B cell (primary cell): ENCODE measurements at regions not wholly inside any gene's neighbourhood (a gene's known extent, or its start where the extent isn't known, plus 50 kb on each side); places are given as distances from the start of the nearest gene placed in this dataset.

Experiments
- ATAC-seq: fragments of 200-7000 bp; cut with Tn5 transposase; one replicate; pipeline ENCODE4 v1.10.0; 2021; ENCODE audit warnings: low read depth, mild to moderate bottlenecking, moderate number of reproducible peaks, moderate library complexity
- CTCF ChIA-PET: fragments of 350-600 bp; sonication (Branson Sonifier 250); formaldehyde crosslinking; loops from one replicate; lab custom pipeline; 2021; ENCODE audit warnings: antibody characterized with exemption, inconsistent platforms; lab: Charles Lee
- POLR2A ChIA-PET: fragments of 350-600 bp; sonication (Branson Sonifier 250); formaldehyde crosslinking; loops from one replicate; lab custom pipeline; 2021; ENCODE audit warnings: antibody characterized with exemption; lab: Charles Lee
- DNase-seq: peaks from one replicate; pipeline ENCODE4 v3.0.0; 2013
- H2AFZ ChIP-seq: 2 replicates; pipeline ENCODE4 v1.6.1; 2012; ENCODE audit warnings: mild to moderate bottlenecking, low read depth, low read length; ENCODE audit not compliant: insufficient read depth, poor library complexity, severe bottlenecking
- H3K27ac ChIP-seq, 2 donors: 1 replicate in 1 of 2; 2 replicates in 1 of 2; pipeline ENCODE4 v1.5.1; 2012 to 2013; ENCODE audit warnings: low read length in 2 of 2, mild to moderate bottlenecking in 2 of 2, moderate library complexity in 1 of 2
- H3K27me3 ChIP-seq, 4 experiments: fragments of 200-600 bp in 1 of 4; sonication (generic) in 1 of 4; replicated peaks in 1 of 4; 1 replicate in 2 of 4; 2 replicates in 2 of 4; pipeline versions ENCODE4 v1.6.1 to v1.7.0; 2013 to 2016; ENCODE audit warnings: low read length in 3 of 4, mild to moderate bottlenecking in 2 of 4, mixed read lengths in 1 of 4, moderate library complexity in 1 of 4; ENCODE audit not compliant: insufficient read depth in 4 of 4, control insufficient read depth in 3 of 4; ENCODE audit errors: control extremely low read depth in 1 of 4
- H3K36me3 ChIP-seq, 2 experiments: replicated peaks in 1 of 2; 1 replicate in 1 of 2; 2 replicates in 1 of 2; pipeline versions ENCODE4 v1.6.1 to v1.7.1; 2013; ENCODE audit warnings: low read length in 1 of 2; ENCODE audit not compliant: insufficient read depth in 2 of 2, control insufficient read depth in 1 of 2; ENCODE audit errors: control extremely low read depth in 1 of 2, extremely low read depth in 1 of 2
- H3K4me1 ChIP-seq, 2 donors: fragments of 200-600 bp in 1 of 2; sonication (generic) in 1 of 2; 1 replicate in 1 of 2; 2 replicates in 1 of 2; pipeline versions ENCODE4 v1.5.1 to v1.6.1; 2013 to 2017; ENCODE audit warnings: low read length in 2 of 2; ENCODE audit not compliant: control insufficient read depth in 2 of 2, insufficient read depth in 2 of 2
- H3K4me2 ChIP-seq: replicated peaks from 2 replicates; pipeline ENCODE3; 2012; ENCODE audit warnings: mild to moderate bottlenecking, low read depth, low read length; ENCODE audit not compliant: poor library complexity, severe bottlenecking
- H3K4me3 ChIP-seq, 5 experiments: fragments of 200-600 bp in 1 of 5; sonication (generic) in 1 of 5; 1 replicate in 3 of 5; 2 replicates in 2 of 5; pipeline versions ENCODE4 v1.5.1 to v1.7.0; 2011 to 2016; ENCODE audit warnings: low read length in 4 of 5, mild to moderate bottlenecking in 4 of 5, low read depth in 2 of 5, control low read depth in 1 of 5, moderate library complexity in 1 of 5; ENCODE audit not compliant: insufficient read depth in 1 of 5; ENCODE audit errors: control extremely low read depth in 1 of 5, extremely low read depth in 1 of 5
- H3K79me2 ChIP-seq: fragments of 200-600 bp; sonication (generic); one replicate; pipeline ENCODE4 v1.6.0; 2016; ENCODE audit warnings: low read length; ENCODE audit not compliant: control insufficient read depth, insufficient read depth
- H3K9ac ChIP-seq: fragments of 200-600 bp; sonication (generic); 2 replicates; pipeline ENCODE4 v1.6.1; 2017; ENCODE audit warnings: mild to moderate bottlenecking, low read length, moderate library complexity
- H3K9me3 ChIP-seq, 3 donors: one replicate each; pipeline versions ENCODE4 v1.6.1 to v1.7.1; 2013; ENCODE audit warnings: low read length in 2 of 3; ENCODE audit not compliant: control insufficient read depth in 2 of 3, insufficient read depth in 1 of 3; ENCODE audit errors: control extremely low read depth in 1 of 3
- H4K20me1 ChIP-seq: 2 replicates; pipeline ENCODE4 v1.6.0; 2012; ENCODE audit warnings: mild to moderate bottlenecking, low read length; ENCODE audit not compliant: insufficient read depth, control insufficient read depth, poor library complexity, severe bottlenecking
- H3K27ac Mint-ChIP-seq: one replicate; pipeline ENCODE4 v1.8.0; 2021; ENCODE audit warnings: mixed read lengths
- H3K27me3 Mint-ChIP-seq: one replicate; pipeline ENCODE4 v1.8.0; 2021; ENCODE audit warnings: mixed read lengths
- H3K4me1 Mint-ChIP-seq: one replicate; pipeline ENCODE4 v1.8.0; 2021; ENCODE audit warnings: mixed read lengths
- H3K4me3 Mint-ChIP-seq: one replicate; pipeline ENCODE4 v1.8.0; 2021; ENCODE audit warnings: mixed read lengths
- H3K9me3 Mint-ChIP-seq: one replicate; pipeline ENCODE4 v1.8.0; 2022; ENCODE audit warnings: mixed read lengths; ENCODE audit not compliant: insufficient read depth
- EZH2 ChIP-seq: IDR thresholded peaks from 2 replicates; pipeline ENCODE4 v1.6.1; 2012; ENCODE audit warnings: borderline replicate concordance, low read depth, mild to moderate bottlenecking, moderate library complexity, low read length; ENCODE audit not compliant: insufficient read depth, poor library complexity, severe bottlenecking
- WGBS: methylation state at CpG from one replicate; pipeline ENCODE4 v1.1.5; 2013; ENCODE audit warnings: missing lambda C conversion rate; ENCODE audit not compliant: insufficient coverage; 5-methylcytosine and 5-hydroxymethylcytosine counted together
- intact Hi-C: fragments of 100-400 bp; cut with micrococcal nuclease; formaldehyde crosslinking; loops from one replicate; pipeline ENCODE4 v1.10.0; 2022
- TF ChIP-seq, protein P1 (sequence below): fragments of 200-600 bp; IDR thresholded peaks from one replicate; pipeline ENCODE4 v1.8.0; 2022; ENCODE audit warnings: antibody characterized with exemption, mild to moderate bottlenecking

DNA sequence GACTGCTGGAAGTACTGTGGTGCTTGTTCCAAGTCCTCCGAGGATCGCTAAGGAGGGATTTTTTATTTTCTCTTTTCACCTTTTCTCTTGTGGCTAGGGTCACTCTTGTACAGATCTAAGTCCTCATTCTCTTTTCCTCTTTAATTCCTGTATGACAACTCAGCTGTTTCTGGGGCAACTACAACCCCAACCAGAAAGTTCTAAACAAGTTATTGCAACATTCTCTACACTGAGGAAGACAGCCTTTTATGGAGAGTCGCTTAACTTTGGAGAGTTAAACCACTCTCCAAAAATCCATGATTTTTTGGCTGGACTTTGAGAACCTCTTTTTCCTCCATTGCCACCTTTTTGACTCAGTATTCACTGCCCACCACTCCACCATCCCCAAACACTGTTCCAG is 74.0 kb upstream of the SESTD1 start:
- no peak overlapping the region for H3K4me2 ChIP-seq
- no peak overlapping the region for H3K27ac ChIP-seq
- intact Hi-C loops = no loop called here
- peaks cover 17% of the 10 kb centered on the region for H3K4me1 Mint-ChIP-seq
- ChIA-PET CTCF (interaction anchor here (1.5 kb wide), 1 partner anchor 10 kb away, joined by 3 read pairs; no protein-coding TSS in a partner anchor), POLR2A (no interaction called here)
- H3K9me3 ChIP-seq = no peaks in the 10 kb centered on the region
- no peaks in the 10 kb centered on the region for H3K27me3 ChIP-seq
- no peaks in the 10 kb centered on the region for H4K20me1 ChIP-seq
- H3K4me3 Mint-ChIP-seq = no peak overlapping the region
- H3K9ac ChIP-seq = no peak overlapping the region
- no peak for DNase-seq
- H3K79me2 ChIP-seq = no peaks in the 10 kb centered on the region
- peaks cover 2 to 12% of the 10 kb centered on the region in 2 donors for H3K4me1 ChIP-seq
- no peak overlapping the region for H2AFZ ChIP-seq
- no peaks in the 10 kb centered on the region for H3K27me3 Mint-ChIP-seq
- no peak overlapping the region for H3K27ac Mint-ChIP-seq
- no peak overlapping the region for H3K4me3 ChIP-seq
- H3K36me3 ChIP-seq = no peaks in the 10 kb centered on the region
- no peak for ATAC-seq
- TF ChIP-seq EZH2 = no peak
- TF ChIP-seq, protein P1, sequence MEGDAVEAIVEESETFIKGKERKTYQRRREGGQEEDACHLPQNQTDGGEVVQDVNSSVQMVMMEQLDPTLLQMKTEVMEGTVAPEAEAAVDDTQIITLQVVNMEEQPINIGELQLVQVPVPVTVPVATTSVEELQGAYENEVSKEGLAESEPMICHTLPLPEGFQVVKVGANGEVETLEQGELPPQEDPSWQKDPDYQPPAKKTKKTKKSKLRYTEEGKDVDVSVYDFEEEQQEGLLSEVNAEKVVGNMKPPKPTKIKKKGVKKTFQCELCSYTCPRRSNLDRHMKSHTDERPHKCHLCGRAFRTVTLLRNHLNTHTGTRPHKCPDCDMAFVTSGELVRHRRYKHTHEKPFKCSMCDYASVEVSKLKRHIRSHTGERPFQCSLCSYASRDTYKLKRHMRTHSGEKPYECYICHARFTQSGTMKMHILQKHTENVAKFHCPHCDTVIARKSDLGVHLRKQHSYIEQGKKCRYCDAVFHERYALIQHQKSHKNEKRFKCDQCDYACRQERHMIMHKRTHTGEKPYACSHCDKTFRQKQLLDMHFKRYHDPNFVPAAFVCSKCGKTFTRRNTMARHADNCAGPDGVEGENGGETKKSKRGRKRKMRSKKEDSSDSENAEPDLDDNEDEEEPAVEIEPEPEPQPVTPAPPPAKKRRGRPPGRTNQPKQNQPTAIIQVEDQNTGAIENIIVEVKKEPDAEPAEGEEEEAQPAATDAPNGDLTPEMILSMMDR = no peak
- H3K9me3 Mint-ChIP-seq = no peaks in the 10 kb centered on the region
- 100% methylated on average over 1 of the region's 3 CpGs for WGBS

DNA sequence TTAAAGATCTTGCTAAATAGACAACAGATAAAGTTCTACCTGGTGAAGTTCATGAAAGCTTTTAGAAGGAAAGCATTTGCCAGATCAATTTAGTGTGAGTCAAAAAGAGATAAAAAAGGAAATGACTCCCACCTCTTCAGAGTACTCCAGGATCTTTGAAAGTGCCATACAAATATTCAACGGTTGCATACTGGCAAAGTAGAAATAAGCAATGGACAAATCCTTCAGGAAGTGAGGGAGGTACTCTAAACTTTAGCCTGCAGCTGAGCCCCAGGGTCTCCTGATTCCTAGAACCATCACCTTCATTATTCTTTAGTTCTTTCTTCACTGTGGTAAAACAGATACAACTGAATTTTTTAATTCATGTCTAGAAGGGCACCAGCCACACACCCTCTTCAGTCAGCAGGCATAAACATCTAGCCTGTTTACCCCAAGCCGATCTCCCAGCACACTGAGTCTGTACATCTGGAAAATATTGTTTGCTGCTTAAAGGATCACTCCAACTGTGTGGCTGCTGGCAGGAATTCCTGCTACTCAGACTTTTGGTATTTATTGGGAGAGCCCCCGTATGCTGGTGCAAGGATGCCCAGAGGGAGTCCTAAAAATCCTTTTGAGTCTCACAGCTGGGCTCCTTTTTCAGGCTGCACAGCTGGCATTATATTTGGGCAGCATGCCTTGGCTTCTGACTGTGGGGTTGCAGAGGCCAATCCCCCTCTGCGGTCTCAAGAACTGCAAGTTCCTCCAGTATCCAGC is 72.3 kb upstream of the SESTD1 start:
- ATAC-seq = no peak
- no peaks in the 10 kb centered on the region for H3K27me3 ChIP-seq
- intact Hi-C loops = no loop called here
- no peaks in the 10 kb centered on the region for H3K36me3 ChIP-seq
- Mint-ChIP-seq H3K4me1 (peaks cover 15% of the 10 kb centered on the region), H3K27ac (no peak overlapping the region), H3K9me3 (no peaks in the 10 kb centered on the region), H3K27me3 (no peaks in the 10 kb centered on the region), H3K4me3 (no peak overlapping the region)
- no peak overlapping the region for H3K27ac ChIP-seq
- WGBS = 91% methylated on average over 2 of the region's 4 CpGs
- H3K4me3 ChIP-seq = no peak overlapping the region
- H2AFZ ChIP-seq = no peak overlapping the region
- DNase-seq = no peak
- CTCF ChIA-PET = interaction anchor here (0.9 to 1.5 kb wide), 5 partner anchors 8 to 118 kb away, joined by 3 to 5 read pairs (median 3); no protein-coding TSS in a partner anchor
- H3K4me2 ChIP-seq = no peak overlapping the region
- TF ChIP-seq, protein P1 = no peak
- no peak for TF ChIP-seq EZH2
- H3K4me1 ChIP-seq = peaks cover 2 to 12% of the 10 kb centered on the region in 2 donors
- H3K9me3 ChIP-seq = no peaks in the 10 kb centered on the region
- H4K20me1 ChIP-seq = no peaks in the 10 kb centered on the region
- POLR2A ChIA-PET = no interaction called here
- H3K9ac ChIP-seq = no peak overlapping the region
- no peaks in the 10 kb centered on the region for H3K79me2 ChIP-seq
